ENCODE measurements at regions not wholly inside any gene's neighbourhood (a gene's known extent, or its start where the extent isn't known, plus 50 kb on each side); places are given as distances from the start of the nearest gene placed in this dataset.
"Not testable (repeated sequence)": the region's sequence is repeated elsewhere in the genome, so short reads cannot be mapped to it uniquely, and the experiment has no call there.

DNA sequence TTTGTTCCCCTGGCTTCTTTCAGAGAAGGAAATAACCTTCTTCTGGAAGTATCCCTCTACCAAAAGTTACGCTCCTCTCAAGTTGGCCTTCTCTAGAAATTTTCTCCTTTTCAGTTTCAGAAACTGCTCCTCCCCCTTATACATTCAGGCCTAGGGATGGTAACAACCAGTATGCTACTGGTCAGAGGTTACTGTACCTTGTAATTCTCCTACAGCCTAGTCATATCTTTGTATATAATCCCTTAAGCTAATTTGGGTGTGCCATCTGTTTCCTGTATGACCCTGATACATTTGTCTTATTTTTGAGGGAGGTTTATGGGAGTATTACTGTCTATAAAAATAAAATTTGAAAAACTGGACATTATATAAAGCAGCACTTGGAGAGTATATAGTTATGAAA lies 98.0 kb upstream of the NOTCH2NLA start:
- H3K36me3 ChIP-seq (ENCODE audit: insufficient read depth, insufficient read length, low read length); H3K4me1 ChIP-seq (ENCODE audit: insufficient read depth, insufficient read length); H3K9ac ChIP-seq (ENCODE audit: insufficient read length, low read depth); H3K9me3 ChIP-seq (ENCODE audit: insufficient read depth, low read length); H3K27me3 ChIP-seq (ENCODE audit: insufficient read depth, insufficient read length); H3K4me3 ChIP-seq (ENCODE audit: insufficient read length, low read depth); DNase-seq (ENCODE audit: low read depth, low spot score): not testable (repeated sequence)

DNA sequence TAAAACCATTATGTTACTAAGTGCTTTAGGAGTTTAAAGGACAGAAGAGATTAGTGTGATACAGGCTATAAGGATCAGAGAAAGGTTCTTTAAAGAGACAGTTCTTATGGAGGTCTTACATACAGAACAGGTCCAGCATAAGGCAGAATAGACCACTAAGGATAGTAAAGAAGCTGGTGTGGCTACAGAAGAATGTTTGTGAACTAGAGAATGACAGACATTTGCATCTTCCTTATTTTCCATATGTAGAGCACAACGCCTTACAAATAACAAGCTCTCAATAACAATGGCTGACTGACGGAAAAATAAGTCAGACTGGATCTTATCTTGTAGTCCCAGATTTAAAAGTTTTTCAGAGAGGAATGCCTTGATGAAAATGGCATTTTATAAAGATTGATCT lies 95.6 kb upstream of the NOTCH2NLA start:
- H3K4me1 ChIP-seq (ENCODE audit: insufficient read depth, insufficient read length); H3K9ac ChIP-seq (ENCODE audit: insufficient read length, low read depth); H3K9me3 ChIP-seq (ENCODE audit: insufficient read depth, low read length); H3K27me3 ChIP-seq (ENCODE audit: insufficient read depth, insufficient read length); DNase-seq (ENCODE audit: low read depth, low spot score); H3K36me3 ChIP-seq (ENCODE audit: insufficient read depth, insufficient read length, low read length); H3K4me3 ChIP-seq (ENCODE audit: insufficient read length, low read depth): not testable (repeated sequence)

- H3K36me3 ChIP-seq (ENCODE audit: insufficient read depth, insufficient read length, low read length); H3K9me3 ChIP-seq (ENCODE audit: insufficient read depth, low read length); H3K9ac ChIP-seq (ENCODE audit: insufficient read length, low read depth); DNase-seq (ENCODE audit: low read depth, low spot score); H3K27me3 ChIP-seq (ENCODE audit: insufficient read depth, insufficient read length); H3K4me3 ChIP-seq (ENCODE audit: insufficient read length, low read depth); H3K4me1 ChIP-seq (ENCODE audit: insufficient read depth, insufficient read length): not testable (repeated sequence)
These were observed 94.5 kb upstream of the NOTCH2NLA start for GRCh38 chr1:146323302-146323701.

- H3K9me3 ChIP-seq (ENCODE audit: insufficient read depth, low read length); H3K27me3 ChIP-seq (ENCODE audit: insufficient read depth, insufficient read length); H3K36me3 ChIP-seq (ENCODE audit: insufficient read depth, insufficient read length, low read length); H3K4me1 ChIP-seq (ENCODE audit: insufficient read depth, insufficient read length); H3K4me3 ChIP-seq (ENCODE audit: insufficient read length, low read depth); DNase-seq (ENCODE audit: low read depth, low spot score); H3K9ac ChIP-seq (ENCODE audit: insufficient read length, low read depth): not testable (repeated sequence)
These were observed 94.1 kb upstream of the NOTCH2NLA start for GRCh38 chr1:146322893-146323292.

DNA sequence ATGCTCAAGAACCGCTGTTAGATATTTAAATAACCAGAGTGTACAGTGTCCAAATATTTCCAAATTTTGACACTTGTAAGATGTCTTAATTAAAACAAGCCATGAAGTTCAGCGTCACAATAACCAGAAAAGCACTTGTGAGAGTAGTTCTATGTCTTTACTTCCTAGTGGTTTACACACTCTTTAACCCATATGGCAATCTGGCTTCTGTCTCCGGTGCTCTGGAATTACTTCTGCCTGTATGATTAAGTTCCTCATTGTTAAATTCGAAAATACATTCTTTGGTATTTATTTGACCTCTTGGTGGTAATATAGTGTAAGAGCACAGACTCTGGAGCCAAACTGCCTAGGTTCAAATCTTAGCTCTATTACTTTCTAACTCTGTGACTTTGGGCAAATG lies 89.9 kb upstream of the NOTCH2NLA start:
- not testable (repeated sequence) for H3K27me3 ChIP-seq (ENCODE audit: insufficient read depth, insufficient read length); H3K4me3 ChIP-seq (ENCODE audit: insufficient read length, low read depth); H3K9me3 ChIP-seq (ENCODE audit: insufficient read depth, low read length); DNase-seq (ENCODE audit: low read depth, low spot score); H3K9ac ChIP-seq (ENCODE audit: insufficient read length, low read depth); H3K36me3 ChIP-seq (ENCODE audit: insufficient read depth, insufficient read length, low read length); H3K4me1 ChIP-seq (ENCODE audit: insufficient read depth, insufficient read length)

DNA sequence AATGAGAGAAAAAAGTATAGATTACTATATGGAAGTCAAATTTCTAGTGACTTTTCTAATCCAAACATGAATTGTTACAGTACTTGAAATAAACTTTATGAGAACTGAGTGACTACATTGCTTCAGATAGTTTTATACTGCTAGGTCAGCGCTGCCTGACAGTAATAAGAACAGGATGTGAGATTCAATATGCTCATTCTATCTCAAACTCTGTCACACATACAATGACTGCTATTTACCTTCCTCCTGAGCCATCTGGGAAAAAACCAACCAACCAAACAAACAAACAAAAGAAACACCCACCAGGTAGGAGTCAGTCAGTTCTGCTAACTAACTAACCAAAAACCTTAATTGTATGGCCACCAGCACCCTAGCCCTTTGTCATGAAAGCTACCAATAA lies 89.0 kb upstream of the NOTCH2NLA start:
- H3K9me3 ChIP-seq (ENCODE audit: insufficient read depth, low read length); H3K27me3 ChIP-seq (ENCODE audit: insufficient read depth, insufficient read length); DNase-seq (ENCODE audit: low read depth, low spot score); H3K9ac ChIP-seq (ENCODE audit: insufficient read length, low read depth); H3K4me1 ChIP-seq (ENCODE audit: insufficient read depth, insufficient read length); H3K4me3 ChIP-seq (ENCODE audit: insufficient read length, low read depth); H3K36me3 ChIP-seq (ENCODE audit: insufficient read depth, insufficient read length, low read length): not testable (repeated sequence)

DNA sequence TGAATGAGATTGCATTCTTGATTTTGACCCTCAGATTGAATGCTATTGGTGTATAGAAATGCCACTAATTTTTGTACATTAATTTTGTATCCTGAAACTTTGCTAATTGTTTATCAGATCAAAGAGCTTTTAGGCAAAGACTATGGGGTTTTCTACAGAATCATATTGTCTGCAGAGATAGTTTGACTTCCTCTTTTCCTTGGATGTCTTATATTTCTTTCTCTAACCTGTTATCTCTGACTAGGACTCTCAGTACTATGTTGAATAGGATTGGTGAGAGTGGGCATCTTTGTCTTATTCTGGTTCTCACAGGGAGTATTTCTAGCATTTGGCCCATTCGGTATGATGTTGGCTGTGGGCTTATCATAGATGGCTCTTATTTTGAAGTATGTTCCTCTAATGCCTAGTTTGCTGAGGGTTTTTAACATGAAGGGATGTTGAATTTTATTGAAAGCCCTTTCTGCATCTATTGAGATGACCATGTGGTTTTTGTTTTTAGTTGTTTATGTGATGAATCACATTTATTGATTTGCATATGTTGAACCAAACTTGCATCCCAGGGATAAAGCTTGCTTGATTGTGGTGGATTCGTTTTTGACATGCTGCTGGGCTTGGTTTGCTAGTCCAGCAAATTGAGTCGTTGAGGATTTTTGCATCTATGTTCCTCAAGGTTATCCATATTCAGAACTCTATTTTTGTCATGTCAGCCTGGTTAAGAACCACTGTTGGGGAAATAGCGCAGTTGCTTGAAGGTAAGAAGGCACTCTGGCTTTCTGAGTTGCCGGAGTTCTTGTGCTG lies 85.8 kb upstream of the NOTCH2NLA start:
- H3K9me3 ChIP-seq (ENCODE audit: insufficient read depth, low read length); DNase-seq (ENCODE audit: low read depth, low spot score); H3K4me1 ChIP-seq (ENCODE audit: insufficient read depth, insufficient read length); H3K27me3 ChIP-seq (ENCODE audit: insufficient read depth, insufficient read length); H3K9ac ChIP-seq (ENCODE audit: insufficient read length, low read depth); H3K36me3 ChIP-seq (ENCODE audit: insufficient read depth, insufficient read length, low read length); H3K4me3 ChIP-seq (ENCODE audit: insufficient read length, low read depth): not testable (repeated sequence)

DNA sequence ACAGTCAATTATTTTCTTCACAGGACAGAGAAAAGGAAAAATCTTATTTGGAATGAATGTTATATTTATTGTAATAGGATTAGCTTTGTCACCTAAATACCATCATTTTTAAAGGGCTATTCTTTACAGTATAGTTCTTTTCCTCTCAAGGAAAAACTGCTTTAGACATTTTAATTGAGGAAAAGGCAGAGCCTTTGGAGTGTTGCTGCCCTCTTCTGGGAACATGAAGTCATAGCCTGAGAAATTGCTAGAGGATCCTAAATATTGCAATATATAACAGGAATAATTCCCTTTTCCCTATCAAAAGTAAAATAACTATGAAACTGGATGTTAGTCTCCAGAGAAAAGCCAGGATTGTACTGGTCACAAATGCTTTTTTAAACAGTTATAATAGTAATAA lies 81.8 kb upstream of the NOTCH2NLA start:
- not testable (repeated sequence) for H3K36me3 ChIP-seq (ENCODE audit: insufficient read depth, insufficient read length, low read length); H3K4me3 ChIP-seq (ENCODE audit: insufficient read length, low read depth); H3K9ac ChIP-seq (ENCODE audit: insufficient read length, low read depth); H3K9me3 ChIP-seq (ENCODE audit: insufficient read depth, low read length); DNase-seq (ENCODE audit: low read depth, low spot score); H3K27me3 ChIP-seq (ENCODE audit: insufficient read depth, insufficient read length); H3K4me1 ChIP-seq (ENCODE audit: insufficient read depth, insufficient read length)

GRCh38 chr1:146309427-146309826 lies 80.6 kb upstream of the NOTCH2NLA start:
- H3K9ac ChIP-seq (ENCODE audit: insufficient read length, low read depth); H3K9me3 ChIP-seq (ENCODE audit: insufficient read depth, low read length); H3K4me1 ChIP-seq (ENCODE audit: insufficient read depth, insufficient read length); H3K36me3 ChIP-seq (ENCODE audit: insufficient read depth, insufficient read length, low read length); DNase-seq (ENCODE audit: low read depth, low spot score); H3K4me3 ChIP-seq (ENCODE audit: insufficient read length, low read depth); H3K27me3 ChIP-seq (ENCODE audit: insufficient read depth, insufficient read length): not testable (repeated sequence)

- not testable (repeated sequence) for H3K9me3 ChIP-seq (ENCODE audit: insufficient read depth, low read length); H3K4me3 ChIP-seq (ENCODE audit: insufficient read length, low read depth); H3K27me3 ChIP-seq (ENCODE audit: insufficient read depth, insufficient read length); DNase-seq (ENCODE audit: low read depth, low spot score); H3K9ac ChIP-seq (ENCODE audit: insufficient read length, low read depth); H3K4me1 ChIP-seq (ENCODE audit: insufficient read depth, insufficient read length); H3K36me3 ChIP-seq (ENCODE audit: insufficient read depth, insufficient read length, low read length)
These were observed 80.1 kb upstream of the NOTCH2NLA start for GRCh38 chr1:146308892-146309291.

- H3K9ac ChIP-seq (ENCODE audit: insufficient read length, low read depth); H3K9me3 ChIP-seq (ENCODE audit: insufficient read depth, low read length); DNase-seq (ENCODE audit: low read depth, low spot score); H3K27me3 ChIP-seq (ENCODE audit: insufficient read depth, insufficient read length); H3K36me3 ChIP-seq (ENCODE audit: insufficient read depth, insufficient read length, low read length); H3K4me3 ChIP-seq (ENCODE audit: insufficient read length, low read depth); H3K4me1 ChIP-seq (ENCODE audit: insufficient read depth, insufficient read length): not testable (repeated sequence)
These were observed 79.3 kb upstream of the NOTCH2NLA start for GRCh38 chr1:146308152-146308551.

GRCh38 chr1:146307632-146308031 lies 78.8 kb upstream of the NOTCH2NLA start:
- H3K36me3 ChIP-seq (ENCODE audit: insufficient read depth, insufficient read length, low read length); H3K9me3 ChIP-seq (ENCODE audit: insufficient read depth, low read length); DNase-seq (ENCODE audit: low read depth, low spot score); H3K4me1 ChIP-seq (ENCODE audit: insufficient read depth, insufficient read length); H3K4me3 ChIP-seq (ENCODE audit: insufficient read length, low read depth); H3K9ac ChIP-seq (ENCODE audit: insufficient read length, low read depth); H3K27me3 ChIP-seq (ENCODE audit: insufficient read depth, insufficient read length): not testable (repeated sequence)
